ENCODE measurements at regions not wholly inside any gene's neighbourhood (a gene's known extent, or its start where the extent isn't known, plus 50 kb on each side); places are given as distances from the start of the nearest gene placed in this dataset.

- TF ChIP-seq CTCF (IDR thresholded peaks at IDR 0.05; ENCODE audit: insufficient read depth, low read length), result no peak
- no peak for TF ChIP-seq REST (IDR thresholded peaks at IDR 0.05; ENCODE audit: insufficient replicate concordance, low read depth)
- TF ChIP-seq GABPA (IDR thresholded peaks at IDR 0.05; ENCODE audit: low read depth), result no peak
Measured at GRCh38 chr1:14535619-14536355, 62.7 kb upstream of the KAZN start.
